ENCODE measurements at regions not wholly inside any gene's neighbourhood (a gene's known extent, or its start where the extent isn't known, plus 50 kb on each side); places are given as distances from the start of the nearest gene placed in this dataset.
A peak's percentile ranks its signal among the peaks of the same experiment; 100 is the strongest.
"Not testable (repeated sequence)": the region's sequence is repeated elsewhere in the genome, so short reads cannot be mapped to it uniquely, and the experiment has no call there.

DNA sequence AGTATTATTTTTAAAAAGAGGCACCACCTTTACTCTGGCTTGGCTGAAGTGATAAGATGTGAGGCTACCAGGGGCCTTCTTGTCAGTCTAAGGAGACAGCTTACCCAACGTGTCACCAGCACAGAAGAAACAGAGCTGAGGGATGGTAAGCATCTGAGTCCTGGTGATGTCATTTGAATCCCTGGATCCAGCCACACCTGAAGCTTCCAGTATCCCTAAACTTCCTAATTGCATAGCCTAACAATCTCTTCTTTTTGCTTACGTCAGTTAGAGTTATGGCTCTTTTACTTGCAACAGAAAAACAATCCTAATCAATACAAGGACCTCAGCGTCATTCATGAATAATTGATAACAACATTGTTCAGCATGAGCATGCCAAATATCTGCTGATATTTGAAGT, 436.6 kb downstream of the SHISA9 start:
- DNase-seq = no peak

GRCh38 chr16:13342675-13343074, 441.3 kb downstream of the SHISA9 start:
- DNase-seq = no peak

- no peak for DNase-seq
Observed at GRCh38 chr16:13344001-13344400, 442.6 kb downstream of the SHISA9 start.

DNA sequence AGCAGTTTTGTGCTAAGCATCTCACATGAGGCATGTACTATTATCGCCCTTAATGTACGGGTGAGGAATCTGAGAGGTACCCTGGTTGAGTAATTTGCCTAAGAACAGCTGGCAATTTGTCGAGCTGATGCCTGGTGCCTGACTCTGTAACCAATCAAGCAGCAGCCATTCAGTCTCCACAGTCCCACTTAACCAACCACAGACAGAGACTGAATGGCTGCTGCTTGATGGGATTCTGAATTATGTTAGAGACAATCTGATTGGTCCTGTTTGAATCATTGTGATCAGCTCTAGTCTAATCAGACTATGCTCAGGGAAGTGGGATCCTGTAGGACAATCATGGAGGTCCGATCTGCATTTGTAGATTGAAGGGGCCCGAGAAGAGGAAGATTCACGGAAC, 447.0 kb downstream of the SHISA9 start:
- no peak for DNase-seq

- no peak for DNase-seq
Observed at GRCh38 chr16:13350000-13350399, 448.6 kb downstream of the SHISA9 start.

DNA sequence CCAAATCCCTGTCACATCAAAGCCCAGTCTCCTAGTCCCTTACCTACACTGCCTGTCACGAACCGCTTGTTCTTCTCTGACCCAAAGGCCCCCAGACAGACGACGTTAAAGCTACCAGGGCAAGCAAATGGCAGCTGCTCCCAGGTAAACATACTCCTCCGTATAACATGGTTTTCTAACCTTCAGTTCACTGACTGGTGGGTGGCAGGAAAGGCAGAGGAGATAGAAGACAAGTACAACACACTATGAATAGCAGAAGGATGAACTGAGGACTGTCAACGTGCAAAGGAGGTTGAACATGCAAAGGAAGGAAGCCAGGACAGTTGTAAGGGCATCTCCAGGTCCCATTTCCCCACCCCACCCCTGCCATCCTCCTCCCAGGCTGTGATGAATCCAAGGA, 449.8 kb downstream of the SHISA9 start:
- no peak for DNase-seq

DNA sequence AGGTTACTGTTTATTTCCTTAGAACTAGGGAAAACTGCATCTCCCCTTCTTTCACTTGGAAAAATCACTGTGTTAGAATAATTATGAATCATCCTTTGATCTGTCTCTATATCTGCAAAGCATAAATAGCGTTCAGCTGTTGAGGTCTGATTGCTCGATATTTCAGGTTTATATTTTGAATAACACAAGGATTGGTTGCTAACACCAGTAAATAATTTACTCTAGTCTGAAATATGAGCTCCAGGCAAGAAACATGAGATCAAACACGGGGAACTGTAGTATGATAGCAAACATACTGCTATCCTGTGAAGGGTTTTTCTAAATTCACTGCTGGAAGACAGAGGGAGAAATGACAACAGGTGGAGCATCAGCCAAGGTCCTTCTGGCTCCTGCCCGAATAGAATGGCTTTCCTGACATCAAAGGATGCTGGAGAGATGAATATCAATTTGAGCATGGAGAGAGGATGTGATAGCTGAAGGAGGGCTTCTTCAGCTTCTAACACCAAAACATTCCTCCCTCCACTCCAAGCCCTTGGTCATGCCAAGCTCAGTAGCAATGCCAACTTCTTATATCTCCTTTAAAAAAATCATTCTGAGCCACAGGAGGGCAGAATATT, 450.3 kb downstream of the SHISA9 start:
- no peak for DNase-seq

GRCh38 chr16:13352796-13353195, 451.4 kb downstream of the SHISA9 start:
- DNase-seq = not testable (repeated sequence)

DNA sequence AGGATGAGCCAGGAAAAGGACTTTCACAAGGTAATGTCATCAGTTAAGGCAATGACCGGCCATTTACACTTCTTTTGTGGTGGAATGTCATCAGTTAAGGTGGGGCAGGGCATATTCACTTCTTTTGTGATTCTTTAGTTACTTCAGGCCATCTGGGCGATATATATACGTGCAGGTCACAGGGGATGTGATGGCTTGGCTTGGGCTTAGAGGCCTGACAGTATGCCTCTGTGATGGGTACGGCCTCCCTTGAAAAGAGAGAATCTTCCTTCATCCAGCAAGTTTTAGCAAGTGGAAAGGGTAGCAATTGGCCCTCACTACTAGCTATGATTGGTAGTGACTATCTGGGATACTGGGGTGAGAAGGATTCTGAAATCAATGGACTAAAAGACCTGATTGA, 456.4 kb downstream of the SHISA9 start:
- not testable (repeated sequence) for DNase-seq

DNA sequence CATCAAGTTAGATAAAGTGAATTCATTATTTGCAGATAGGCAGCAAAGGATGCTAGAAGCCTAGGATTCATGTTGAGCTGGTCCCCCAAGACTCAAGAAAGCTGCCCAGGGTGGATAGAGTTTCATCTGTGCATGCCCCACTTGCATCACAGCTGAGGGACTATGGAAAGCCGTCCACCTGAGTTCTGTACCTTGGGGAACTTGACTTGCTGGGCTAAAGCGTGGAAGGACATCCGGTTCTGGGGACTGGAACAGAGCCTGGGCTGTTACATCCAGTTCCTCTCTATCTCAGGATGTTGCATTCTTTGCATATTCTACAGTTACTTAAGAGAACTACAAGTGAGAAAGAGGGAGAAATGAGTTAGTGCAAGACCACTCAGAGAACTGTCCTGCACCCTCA, 458.4 kb downstream of the SHISA9 start:
- DNase-seq = no peak

- no peak for DNase-seq
Observed at GRCh38 chr16:13372421-13372820, 471.0 kb downstream of the SHISA9 start.

- DNase-seq = no peak
Observed at GRCh38 chr16:13376174-13376573, 474.8 kb downstream of the SHISA9 start.

DNA sequence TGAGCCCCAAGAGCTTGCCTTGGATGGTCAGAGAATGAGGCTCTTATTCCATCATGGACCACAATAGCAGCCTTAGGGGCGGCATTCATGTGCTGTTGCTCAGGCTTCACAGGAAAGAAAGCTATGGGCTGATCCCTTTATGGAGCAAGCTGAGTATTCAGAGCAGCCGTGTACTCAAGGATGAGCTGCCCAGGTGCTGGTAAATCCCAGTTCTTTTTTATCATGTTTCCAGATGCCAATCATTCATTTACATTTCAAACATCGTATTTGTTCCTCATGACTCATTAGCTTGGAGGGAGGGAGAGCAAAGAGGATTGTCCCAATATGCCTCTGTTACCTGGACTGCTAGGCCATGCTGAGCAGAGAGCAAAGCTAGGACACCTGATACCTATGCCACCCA, 475.7 kb downstream of the SHISA9 start:
- no peak for DNase-seq

DNA sequence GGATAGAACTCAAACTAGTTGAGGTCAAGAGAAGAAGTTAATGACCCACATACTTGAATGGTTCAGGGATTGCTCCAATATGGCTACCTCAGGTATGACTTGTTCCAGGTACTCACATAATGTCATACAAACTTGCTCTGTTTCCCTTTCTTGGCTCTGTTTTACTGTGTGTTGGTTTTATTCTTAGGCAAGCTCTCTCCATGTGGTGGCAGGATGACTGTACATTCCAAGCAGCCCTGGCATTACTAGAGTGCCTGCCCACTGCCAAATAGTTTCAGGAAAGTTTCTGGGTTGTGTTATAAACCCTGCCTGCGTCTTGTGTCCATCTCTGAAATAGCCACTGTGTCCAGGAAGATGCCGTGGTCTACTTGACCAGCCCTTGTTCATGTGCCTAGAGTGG, 476.8 kb downstream of the SHISA9 start:
- no peak for DNase-seq

GRCh38 chr16:13379266-13379665, 477.9 kb downstream of the SHISA9 start:
- no peak for DNase-seq

DNA sequence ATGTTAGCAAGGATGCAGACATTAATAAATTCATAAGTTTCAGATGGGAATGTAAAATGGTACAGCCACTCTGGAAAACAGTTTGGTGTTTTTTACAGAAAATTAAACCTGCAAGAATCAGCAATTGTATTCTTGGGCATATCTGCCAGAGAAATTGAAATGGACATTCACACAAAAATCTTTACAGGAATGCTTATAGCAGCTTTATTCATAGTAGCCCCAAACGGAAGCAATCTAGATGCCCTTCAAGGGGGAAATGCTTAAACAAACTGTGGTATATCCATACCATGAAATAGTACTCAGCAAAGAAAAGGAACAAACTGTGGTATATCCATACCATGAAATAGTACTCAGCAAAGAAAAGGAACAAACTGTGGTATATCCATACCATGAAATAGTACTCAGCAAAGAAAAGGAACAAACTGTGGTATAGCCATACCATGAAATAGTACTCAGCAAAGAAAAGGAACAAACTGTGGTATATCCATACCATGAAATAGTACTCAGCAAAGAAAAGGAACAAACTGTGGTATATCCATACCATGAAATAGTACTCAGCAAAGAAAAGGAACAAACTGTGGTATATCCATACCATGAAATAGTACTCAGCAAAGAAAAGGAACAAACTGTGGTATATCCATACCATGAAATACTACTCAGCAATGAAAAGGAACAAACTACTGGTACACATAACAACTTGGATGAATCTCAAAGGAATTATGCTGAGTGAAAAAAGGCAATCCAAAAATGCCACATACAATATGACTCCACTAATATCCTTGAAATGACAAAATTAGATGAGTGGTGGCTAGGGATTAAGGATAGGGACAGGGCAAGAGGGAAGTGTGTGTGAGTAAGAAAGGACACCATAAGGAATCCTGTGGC, 484.0 kb downstream of the SHISA9 start:
- DNase-seq = not testable (repeated sequence)

- peak; percentile 1 to 18 for DNase-seq
Observed at GRCh38 chr16:13390093-13390985, 488.9 kb downstream of the SHISA9 start.

- DNase-seq = no peak
Observed at GRCh38 chr16:13390986-13391305, 489.5 kb downstream of the SHISA9 start.

DNA sequence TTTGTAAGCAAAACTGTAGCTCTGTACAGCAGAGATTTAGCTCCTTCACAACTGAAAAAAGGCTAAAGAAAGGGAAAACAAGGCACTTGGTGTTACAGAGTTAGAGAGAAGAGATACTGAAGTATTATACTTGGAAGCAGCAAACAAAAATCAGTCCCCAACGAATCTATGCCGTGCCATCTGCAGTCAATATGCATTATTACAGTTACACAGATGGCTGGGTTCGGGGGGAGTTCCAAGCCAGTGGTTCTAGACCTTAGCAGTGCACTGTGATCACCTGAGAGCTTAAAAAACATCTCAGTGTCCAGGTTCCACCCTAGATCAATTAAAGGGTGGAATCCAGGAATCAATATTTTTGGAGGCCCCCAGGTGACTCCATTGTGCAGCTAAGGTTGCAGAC, 489.9 kb downstream of the SHISA9 start:
- DNase-seq = no peak

DNA sequence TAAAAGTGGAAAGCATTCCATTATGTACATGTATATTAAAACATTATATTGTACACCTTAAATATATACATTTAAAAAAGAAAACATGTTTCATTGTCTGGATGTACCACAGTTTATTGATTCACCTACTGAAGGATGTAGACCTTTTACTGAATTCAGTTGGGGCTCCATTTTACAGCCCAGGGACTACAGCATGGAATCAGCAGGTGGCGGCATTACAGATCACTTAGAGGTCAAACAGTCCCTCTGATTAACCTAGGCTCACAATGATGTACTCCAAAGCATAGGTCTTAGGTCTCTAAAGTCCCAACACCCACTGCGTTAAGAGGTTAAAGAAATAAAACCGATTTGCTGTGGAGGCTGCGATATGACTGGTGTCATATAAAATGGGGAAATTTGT, 490.9 kb downstream of the SHISA9 start:
- no peak for DNase-seq

DNA sequence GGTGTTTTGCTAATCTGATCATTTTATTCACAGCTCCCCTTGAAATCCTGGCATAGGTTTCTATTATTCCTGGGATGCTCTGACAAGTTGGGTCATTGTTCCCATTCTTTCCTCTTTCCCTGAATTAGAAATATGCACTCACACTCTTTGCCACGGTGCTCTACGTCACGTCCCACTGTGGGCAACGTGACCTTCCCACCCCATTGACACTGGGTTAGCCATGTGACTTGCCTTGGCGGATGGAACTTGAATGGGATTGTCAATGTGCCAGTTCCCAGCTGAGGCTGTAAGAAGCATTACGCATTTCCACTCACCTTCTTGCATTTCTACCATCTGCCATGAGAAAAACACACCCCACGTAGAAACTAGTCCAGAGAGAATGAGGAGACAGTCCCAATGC, 492.4 kb downstream of the SHISA9 start:
- no peak for DNase-seq

DNA sequence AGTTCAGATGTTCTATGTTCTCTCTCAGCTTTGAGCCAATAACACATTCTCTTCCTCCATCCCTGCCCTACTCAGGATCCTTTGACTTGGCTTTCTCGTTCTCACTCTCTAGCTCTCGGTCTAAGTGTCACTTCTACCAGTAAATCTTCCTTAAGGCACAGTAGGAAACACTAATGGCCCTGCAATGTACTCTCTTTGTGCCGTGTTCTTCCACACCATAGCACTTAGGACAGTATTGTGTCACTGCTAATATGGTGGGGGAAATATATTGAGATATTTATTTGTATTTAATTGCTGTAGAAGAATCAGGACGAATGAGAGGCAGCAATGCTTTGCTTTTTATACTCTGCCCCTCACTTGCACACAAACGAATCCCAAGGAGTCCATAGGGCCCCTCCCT, 493.1 kb downstream of the SHISA9 start:
- DNase-seq = no peak

GRCh38 chr16:13397126-13397525, 495.7 kb downstream of the SHISA9 start:
- no peak for DNase-seq

- DNase-seq = no peak
Observed at GRCh38 chr16:13401641-13402040, 500.2 kb downstream of the SHISA9 start.
